ENCODE measurements at regions not wholly inside any gene's neighbourhood (a gene's known extent, or its start where the extent isn't known, plus 50 kb on each side); places are given as distances from the start of the nearest gene placed in this dataset.

- H3F3A ChIP-seq (ENCODE audit: low read length, unreplicated experiment): peaks cover 6% of the 10 kb centered on the region
- H2AFZ ChIP-seq (ENCODE audit: low read length): no peak overlapping the region
- no peak overlapping the region for H3K27ac ChIP-seq (ENCODE audit: low read length)
- intact Hi-C loops (cut with micrococcal nuclease): loop anchor here (10.0 kb wide), 1 partner anchor 764 kb away; no protein-coding TSS in a partner anchor
- BruUV-seq (replicated peaks): no TSS peak
- H3K27me3 ChIP-seq (ENCODE audit: low read length): no peaks in the 10 kb centered on the region
- H3K4me1 ChIP-seq (ENCODE audit: insufficient read depth, low read length): peaks cover 45% of the 10 kb centered on the region
- H3K36me3 ChIP-seq (ENCODE audit: low read depth, low read length): no peaks in the 10 kb centered on the region
- H3K9me2 ChIP-seq (replicated peaks; ENCODE audit: low read length): no peaks in the 10 kb centered on the region
- no peak for ATAC-seq
- TF ChIP-seq, protein P1, sequence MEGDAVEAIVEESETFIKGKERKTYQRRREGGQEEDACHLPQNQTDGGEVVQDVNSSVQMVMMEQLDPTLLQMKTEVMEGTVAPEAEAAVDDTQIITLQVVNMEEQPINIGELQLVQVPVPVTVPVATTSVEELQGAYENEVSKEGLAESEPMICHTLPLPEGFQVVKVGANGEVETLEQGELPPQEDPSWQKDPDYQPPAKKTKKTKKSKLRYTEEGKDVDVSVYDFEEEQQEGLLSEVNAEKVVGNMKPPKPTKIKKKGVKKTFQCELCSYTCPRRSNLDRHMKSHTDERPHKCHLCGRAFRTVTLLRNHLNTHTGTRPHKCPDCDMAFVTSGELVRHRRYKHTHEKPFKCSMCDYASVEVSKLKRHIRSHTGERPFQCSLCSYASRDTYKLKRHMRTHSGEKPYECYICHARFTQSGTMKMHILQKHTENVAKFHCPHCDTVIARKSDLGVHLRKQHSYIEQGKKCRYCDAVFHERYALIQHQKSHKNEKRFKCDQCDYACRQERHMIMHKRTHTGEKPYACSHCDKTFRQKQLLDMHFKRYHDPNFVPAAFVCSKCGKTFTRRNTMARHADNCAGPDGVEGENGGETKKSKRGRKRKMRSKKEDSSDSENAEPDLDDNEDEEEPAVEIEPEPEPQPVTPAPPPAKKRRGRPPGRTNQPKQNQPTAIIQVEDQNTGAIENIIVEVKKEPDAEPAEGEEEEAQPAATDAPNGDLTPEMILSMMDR (conservative IDR thresholded peaks at IDR 0.05; ENCODE audit: low read depth, low read length): no peak
- TF ChIP-seq EZH2 (IDR thresholded peaks at IDR 0.05; ENCODE audit: low read length, unreplicated experiment) (no peak), EZH2phosphoT487 (IDR thresholded peaks at IDR 0.05; ENCODE audit: borderline replicate concordance, low read length) (no peak)
- H3K4me3 ChIP-seq (ENCODE audit: low read length): no peak overlapping the region
- no peak overlapping the region for H3K9ac ChIP-seq (ENCODE audit: low read length)
- ChIA-PET CTCF (no interaction called here), POLR2A (ENCODE audit: unreplicated experiment) (no interaction called here)
- peaks cover 9% of the 10 kb centered on the region; the same call in 1 of the 2 replicates for H3K9me3 ChIP-seq (ENCODE audit: low read length)
- no peaks in the 10 kb centered on the region for H3K79me2 ChIP-seq (ENCODE audit: low read length)
- H4K20me1 ChIP-seq (ENCODE audit: low read length): no peaks in the 10 kb centered on the region
- no peak for DNase-seq
- no peak overlapping the region for H3K4me2 ChIP-seq (ENCODE audit: low read length)
These were observed 259.9 kb upstream of the ZMIZ1 start for GRCh38 chr10:78808736-78809367.

GRCh38 chr10:78811174-78811573, 257.6 kb upstream of the ZMIZ1 start:
- TF ChIP-seq, protein P1 (conservative IDR thresholded peaks at IDR 0.05; ENCODE audit: low read depth, low read length): no peak
- TF ChIP-seq EZH2phosphoT487 (IDR thresholded peaks at IDR 0.05; ENCODE audit: borderline replicate concordance, low read length) (no peak), EZH2 (IDR thresholded peaks at IDR 0.05; ENCODE audit: low read length, unreplicated experiment) (no peak)
- H3K36me3 ChIP-seq (ENCODE audit: low read depth, low read length): no peaks in the 10 kb centered on the region
- H4K20me1 ChIP-seq (ENCODE audit: low read length): no peaks in the 10 kb centered on the region
- peak; percentile 83 for DNase-seq
- no peak overlapping the region for H3K4me3 ChIP-seq (ENCODE audit: low read length)
- ChIA-PET POLR2A (ENCODE audit: unreplicated experiment) (no interaction called here), CTCF (interaction anchor here (0.5 kb wide), 1 partner anchor 89 kb away, joined by 4 read pairs; no protein-coding TSS in a partner anchor)
- no peaks in the 10 kb centered on the region for H3K79me2 ChIP-seq (ENCODE audit: low read length)
- no peaks in the 10 kb centered on the region for H3K9me2 ChIP-seq (replicated peaks; ENCODE audit: low read length)
- H3K4me1 ChIP-seq (ENCODE audit: insufficient read depth, low read length): peaks cover 27% of the 10 kb centered on the region
- no peak overlapping the region for H3K9ac ChIP-seq (ENCODE audit: low read length)
- H3K4me2 ChIP-seq (ENCODE audit: low read length): no peak overlapping the region
- no peak overlapping the region for H3K27ac ChIP-seq (ENCODE audit: low read length)
- BruUV-seq (replicated peaks): no TSS peak
- no peak overlapping the region for H2AFZ ChIP-seq (ENCODE audit: low read length)
- H3K9me3 ChIP-seq (ENCODE audit: low read length): peaks cover 9% of the 10 kb centered on the region; the same call in 1 of the 2 replicates
- H3F3A ChIP-seq (ENCODE audit: low read length, unreplicated experiment): no peaks in the 10 kb centered on the region
- intact Hi-C loops (cut with micrococcal nuclease): no loop called here
- peak; percentile 13; the same call in 1 of the 2 replicates for ATAC-seq
- H3K27me3 ChIP-seq (ENCODE audit: low read length): no peaks in the 10 kb centered on the region

DNA sequence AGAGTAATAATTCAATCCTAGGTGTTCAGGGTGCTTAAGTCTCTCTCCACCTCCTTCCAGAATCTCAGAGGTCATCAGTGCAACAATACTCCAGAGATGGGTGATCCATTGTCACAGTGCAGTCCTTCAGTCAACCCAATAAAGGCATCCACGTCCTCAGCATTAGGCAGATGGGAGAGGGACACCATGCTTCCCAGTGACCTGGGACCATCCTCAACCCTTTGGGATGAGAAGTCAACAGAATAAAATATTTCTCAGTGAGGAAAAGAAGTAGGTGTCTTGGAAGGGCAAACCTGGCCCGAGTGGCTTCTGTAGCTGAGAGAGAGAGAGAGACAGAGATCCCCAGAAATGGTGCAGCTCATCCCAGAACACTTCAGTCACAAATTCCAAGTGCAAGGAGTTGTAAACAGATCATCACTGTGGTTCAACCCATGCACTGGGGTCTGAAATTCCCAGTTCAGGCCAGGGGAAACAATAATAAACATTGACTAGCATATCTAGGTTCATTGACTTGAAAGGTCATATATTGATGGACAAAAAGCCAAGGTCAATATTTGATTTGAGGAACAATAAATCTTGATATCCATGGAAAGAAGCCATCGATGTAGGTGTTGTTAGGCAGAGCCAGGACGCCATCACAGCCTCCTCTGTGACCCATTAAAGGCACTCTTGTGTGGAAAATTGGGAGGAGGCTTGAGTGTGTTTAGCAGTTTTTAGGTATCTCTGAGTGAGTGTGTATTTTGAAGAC, 256.0 kb upstream of the ZMIZ1 start:
- POLR2A ChIA-PET (ENCODE audit: unreplicated experiment): no interaction called here
- H3K4me3 ChIP-seq (ENCODE audit: low read length): no peak overlapping the region
- no peak overlapping the region for H3K9ac ChIP-seq (ENCODE audit: low read length)
- no TSS peak for BruUV-seq (replicated peaks)
- no peaks in the 10 kb centered on the region for H3K79me2 ChIP-seq (ENCODE audit: low read length)
- intact Hi-C loops (cut with micrococcal nuclease): no loop called here
- no peak overlapping the region for H2AFZ ChIP-seq (ENCODE audit: low read length)
- no peak for ATAC-seq
- H3K4me1 ChIP-seq (ENCODE audit: insufficient read depth, low read length): peaks cover 11% of the 10 kb centered on the region; the same call in 1 of the 2 replicates
- TF ChIP-seq EZH2 (IDR thresholded peaks at IDR 0.05; ENCODE audit: low read length, unreplicated experiment) (no peak), EZH2phosphoT487 (IDR thresholded peaks at IDR 0.05; ENCODE audit: borderline replicate concordance, low read length) (no peak)
- TF ChIP-seq, protein P1 (conservative IDR thresholded peaks at IDR 0.05; ENCODE audit: low read depth, low read length): no peak
- no peaks in the 10 kb centered on the region for H4K20me1 ChIP-seq (ENCODE audit: low read length)
- H3K27me3 ChIP-seq (ENCODE audit: low read length): no peaks in the 10 kb centered on the region
- H3F3A ChIP-seq (ENCODE audit: low read length, unreplicated experiment): no peaks in the 10 kb centered on the region
- no peak overlapping the region for H3K27ac ChIP-seq (ENCODE audit: low read length)
- no peaks in the 10 kb centered on the region for H3K36me3 ChIP-seq (ENCODE audit: low read depth, low read length)
- no peaks in the 10 kb centered on the region for H3K9me2 ChIP-seq (replicated peaks; ENCODE audit: low read length)
- CTCF ChIA-PET: no interaction called here
- H3K9me3 ChIP-seq (ENCODE audit: low read length): peaks cover 1% of the 10 kb centered on the region; the same call in 1 of the 2 replicates
- DNase-seq: no peak
- H3K4me2 ChIP-seq (ENCODE audit: low read length): no peak overlapping the region

Data from PC-3 (cell line).